NCI-H510A treated with DMSO at 0.1 percent for 48 hours (cell line): ENCODE measurements at regions not wholly inside any gene's neighbourhood (a gene's known extent, or its start where the extent isn't known, plus 50 kb on each side); places are given as distances from the start of the nearest gene placed in this dataset.

Source experiments
- DNase-seq: peaks from one replicate; lab custom pipeline; 2025; lab: John Stamatoyannopoulos, UW

DNA sequence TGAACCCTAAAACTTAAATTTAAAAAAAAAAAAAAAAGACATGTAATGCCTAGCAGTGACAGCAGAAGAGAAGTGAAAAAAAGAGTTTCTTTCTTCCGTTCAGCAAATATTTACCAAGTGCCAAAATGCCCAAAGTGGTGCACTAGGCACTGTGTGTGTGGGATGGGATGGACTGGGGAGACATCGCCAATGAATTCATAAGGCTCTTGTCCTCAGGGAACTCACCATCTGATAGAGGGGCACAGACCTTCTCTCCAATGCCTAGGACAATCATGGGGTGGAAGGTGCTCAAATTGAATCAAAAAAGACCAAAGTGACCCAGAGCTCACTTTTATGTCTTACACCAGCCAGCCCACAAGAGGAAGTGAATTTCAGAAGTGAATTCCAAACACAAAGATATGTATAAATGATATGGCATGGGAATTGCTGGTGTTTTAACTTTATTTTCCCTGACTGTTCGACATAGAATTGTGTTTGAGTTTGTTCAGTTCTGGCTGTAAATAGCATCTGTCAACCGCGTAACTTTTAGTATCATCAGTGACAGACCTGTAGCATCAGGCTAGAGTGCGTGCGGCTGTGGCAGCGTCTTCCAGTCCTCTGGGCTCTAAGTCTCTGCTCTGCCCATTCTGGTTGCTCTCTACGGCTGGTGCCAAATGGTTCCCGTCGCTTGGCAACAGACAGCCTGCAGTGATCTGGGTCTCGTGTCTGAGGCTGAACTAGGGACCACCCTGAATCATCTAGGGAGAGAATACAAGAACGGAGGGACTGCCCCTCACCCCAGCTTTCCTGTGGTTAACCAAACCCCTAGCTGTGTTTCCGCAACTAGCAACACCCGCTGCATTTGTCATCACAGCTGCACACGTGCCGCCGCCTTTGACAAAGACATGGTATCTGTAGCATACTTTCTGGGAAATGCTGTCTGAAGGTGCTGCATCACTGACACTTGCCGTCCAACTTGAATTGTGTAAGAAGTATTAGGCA is 154.0 kb upstream of the THBS1 start:
- no peak for DNase-seq

- DNase-seq: no peak
These were observed 153.2 kb upstream of the THBS1 start for GRCh38 chr15:39427705-39428104.

DNA sequence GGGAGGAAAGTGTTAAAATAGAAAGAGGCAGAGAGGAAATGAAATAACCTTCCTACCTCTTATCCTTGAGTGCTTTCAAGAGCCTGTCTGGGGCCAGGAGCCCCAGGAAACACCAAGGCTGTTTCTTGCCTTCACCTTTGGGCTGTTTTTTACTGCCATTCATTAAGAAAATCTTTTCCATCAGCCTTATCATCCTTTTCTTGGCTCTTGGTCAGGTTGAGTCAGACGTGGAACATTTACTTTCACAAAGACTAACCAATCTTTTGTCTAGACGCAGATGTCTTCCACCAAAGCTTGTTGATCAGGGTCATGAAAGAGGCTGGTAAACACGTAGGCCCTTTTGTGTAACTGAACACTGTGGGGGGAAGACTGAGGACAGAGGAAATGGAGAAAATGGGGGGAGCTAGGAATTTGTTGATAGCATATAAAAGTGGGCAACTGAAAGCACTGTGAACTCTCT is 151.0 kb upstream of the THBS1 start:
- no peak for DNase-seq

DNA sequence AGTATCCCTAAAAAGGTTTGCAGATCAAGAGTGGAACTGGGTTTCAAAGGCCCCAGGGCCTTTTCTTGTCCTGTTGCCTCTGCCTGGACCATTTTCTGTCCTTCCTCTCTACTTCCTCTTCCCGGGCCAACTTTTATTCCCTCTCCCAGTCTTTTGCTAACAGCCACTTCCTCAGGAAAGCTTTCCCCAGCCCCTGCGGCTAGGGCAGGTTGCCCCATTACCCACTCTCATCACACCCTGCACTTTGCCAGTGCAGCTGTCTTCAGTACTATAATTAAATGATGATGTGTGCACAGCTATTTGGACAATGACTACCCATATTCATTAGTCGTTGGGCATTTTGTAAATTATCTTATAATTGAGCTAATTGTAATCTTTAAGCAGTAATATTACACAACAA is 150.5 kb upstream of the THBS1 start:
- no peak for DNase-seq

DNA sequence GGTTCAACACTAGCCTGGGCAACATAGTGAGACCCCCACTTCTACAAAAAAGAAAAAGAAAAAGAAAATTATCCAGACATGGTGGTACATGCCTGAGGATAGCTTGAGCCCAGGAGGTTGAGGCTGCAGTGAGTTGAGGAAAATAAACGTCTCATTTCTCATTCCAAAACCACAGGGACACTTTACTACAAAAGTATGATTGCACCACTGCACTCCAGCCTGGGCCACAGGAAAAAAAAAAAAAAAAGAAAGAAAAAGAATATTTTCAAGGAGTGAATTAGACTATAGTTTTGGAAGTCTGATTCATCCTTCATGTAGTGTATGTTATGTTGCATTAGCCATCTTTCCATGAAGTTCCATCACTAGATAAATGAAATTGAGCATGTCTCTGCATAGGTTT is 149.5 kb upstream of the THBS1 start:
- DNase-seq: no peak

- no peak for DNase-seq
These were observed 148.9 kb upstream of the THBS1 start for GRCh38 chr15:39432026-39432425.

DNA sequence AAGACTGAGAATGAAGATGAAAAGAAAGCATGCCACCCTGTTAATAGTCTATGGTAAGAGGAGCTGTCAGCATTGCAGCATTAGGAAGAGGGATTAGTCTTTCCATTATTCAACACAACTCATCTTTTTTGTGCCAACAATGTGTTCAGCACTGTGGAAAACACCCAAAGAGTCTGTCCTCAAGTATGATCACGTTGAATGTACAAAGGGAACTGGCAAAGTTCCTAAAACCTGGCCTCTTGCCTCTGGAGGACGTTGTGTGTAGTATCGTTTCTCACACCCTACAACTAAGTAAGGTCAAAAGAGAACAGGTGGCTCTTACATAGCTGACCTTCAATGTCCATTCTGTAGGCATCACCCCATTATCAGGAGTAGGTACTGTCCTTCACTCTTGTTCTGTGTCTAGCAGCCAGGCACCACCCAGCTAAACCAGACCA is 147.9 kb upstream of the THBS1 start:
- no peak for DNase-seq

DNA sequence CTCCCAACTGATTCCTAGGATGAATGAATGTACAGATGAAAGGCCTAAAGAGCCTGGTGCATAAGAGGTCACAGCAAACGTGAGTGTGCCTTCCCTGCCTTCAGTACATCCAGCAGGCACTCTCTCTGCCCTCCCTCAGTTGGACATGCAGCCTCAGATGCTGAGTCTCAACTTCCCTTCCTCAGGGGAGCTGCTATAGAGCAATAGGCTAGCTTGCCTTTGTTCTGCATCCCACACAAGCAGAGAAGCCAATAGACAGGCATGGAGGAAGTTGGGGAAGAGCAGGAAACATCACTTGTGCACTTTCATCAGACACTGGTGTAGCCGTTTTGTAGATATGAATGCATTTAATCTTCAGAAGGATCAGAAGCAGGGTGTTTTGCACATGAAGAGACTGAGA is 147.5 kb upstream of the THBS1 start:
- no peak for DNase-seq

GRCh38 chr15:39434163-39434562 is 146.7 kb upstream of the THBS1 start:
- no peak for DNase-seq

DNA sequence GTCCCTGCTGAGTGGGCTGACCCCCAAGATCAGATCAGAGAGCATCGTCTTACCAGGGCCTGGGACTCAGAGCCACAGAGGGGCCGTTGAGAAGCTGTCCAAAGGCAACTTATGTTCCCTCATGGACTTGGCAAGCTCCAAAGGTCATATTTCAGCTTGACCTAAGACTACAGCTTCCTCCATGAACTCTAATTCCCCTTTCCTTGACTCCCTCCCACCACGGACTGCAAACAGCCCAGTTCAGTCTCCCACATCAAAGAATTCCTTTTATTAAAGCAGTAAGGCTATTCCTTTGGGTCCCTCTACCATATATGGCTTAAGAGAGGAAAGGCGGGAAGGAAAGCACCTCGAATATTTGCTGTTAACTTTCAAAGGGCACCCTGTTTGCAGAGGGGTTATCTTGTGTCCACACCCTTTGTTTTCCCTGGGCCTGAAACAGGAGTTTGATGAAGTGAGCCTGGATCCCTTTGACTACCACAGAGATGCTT is 146.1 kb upstream of the THBS1 start:
- no peak for DNase-seq

DNA sequence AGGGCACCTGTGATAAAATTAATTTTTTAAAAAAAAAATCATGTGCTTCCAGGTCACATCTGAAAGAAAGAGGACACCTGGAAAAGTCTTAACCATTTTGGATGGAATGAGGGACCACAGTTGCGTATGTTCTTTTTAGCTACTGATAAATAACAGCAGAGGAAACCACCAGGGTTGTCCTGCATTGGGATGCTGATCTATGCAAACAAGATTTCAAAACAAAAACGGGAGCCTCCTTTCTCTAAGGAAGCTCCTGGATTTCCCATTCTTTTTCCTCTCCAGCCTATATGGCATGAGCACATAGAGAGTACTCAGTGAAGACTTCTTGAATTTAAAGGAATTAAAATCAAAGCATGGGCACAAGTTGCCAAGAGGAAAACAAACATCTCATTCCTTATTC is 145.6 kb upstream of the THBS1 start:
- DNase-seq: no peak

GRCh38 chr15:39438260-39438659 is 142.6 kb upstream of the THBS1 start:
- DNase-seq: no peak

DNA sequence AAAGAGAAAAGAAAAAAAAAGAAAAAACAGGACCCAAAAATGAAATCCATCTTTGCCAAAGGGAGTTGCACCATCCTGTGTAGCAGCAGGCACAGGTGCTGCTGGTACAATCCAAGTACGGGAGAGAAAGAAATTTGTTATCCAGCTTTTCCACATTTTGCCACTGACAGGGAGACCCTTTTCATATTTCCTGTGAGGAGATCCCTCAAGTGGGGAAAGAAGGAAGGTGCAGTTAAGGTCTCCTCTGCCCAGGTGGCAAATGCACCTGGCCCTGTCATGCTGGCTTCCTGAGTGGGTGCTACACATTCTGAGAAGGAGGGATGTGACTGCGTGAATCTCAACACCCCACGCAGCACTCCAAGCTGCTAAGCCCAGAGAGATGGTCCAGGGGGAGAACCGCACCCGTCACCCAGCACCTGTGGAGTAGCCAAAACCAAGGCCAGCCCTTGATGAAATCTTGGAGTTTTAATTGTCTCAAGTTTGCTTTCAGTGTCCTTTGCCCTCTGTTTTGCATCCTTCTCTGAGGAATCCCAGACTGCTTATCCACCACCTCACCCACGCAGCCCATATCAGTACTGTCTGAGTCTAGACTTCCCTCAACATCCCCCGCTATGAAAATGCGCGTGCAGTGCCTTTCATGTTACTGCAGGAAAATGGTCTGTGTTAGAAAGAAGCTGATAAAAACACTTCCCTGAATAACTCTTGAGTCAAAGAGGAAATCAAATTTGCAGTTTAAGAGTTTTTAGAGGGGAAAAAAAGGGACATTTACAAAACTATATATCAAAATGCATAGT is 141.9 kb upstream of the THBS1 start:
- DNase-seq: peak; percentile 5

- DNase-seq: no peak
These were observed 138.0 kb upstream of the THBS1 start for GRCh38 chr15:39442898-39443297.

GRCh38 chr15:39443659-39444219 is 137.1 kb upstream of the THBS1 start:
- DNase-seq: no peak

- DNase-seq: no peak
These were observed 136.0 kb upstream of the THBS1 start for GRCh38 chr15:39444735-39445470.

- DNase-seq: no peak
These were observed 134.9 kb upstream of the THBS1 start for GRCh38 chr15:39445931-39446330.

- DNase-seq: no peak
These were observed 133.5 kb upstream of the THBS1 start for GRCh38 chr15:39447346-39447745.

- no peak for DNase-seq
These were observed 133.0 kb upstream of the THBS1 start for GRCh38 chr15:39447881-39448280.

DNA sequence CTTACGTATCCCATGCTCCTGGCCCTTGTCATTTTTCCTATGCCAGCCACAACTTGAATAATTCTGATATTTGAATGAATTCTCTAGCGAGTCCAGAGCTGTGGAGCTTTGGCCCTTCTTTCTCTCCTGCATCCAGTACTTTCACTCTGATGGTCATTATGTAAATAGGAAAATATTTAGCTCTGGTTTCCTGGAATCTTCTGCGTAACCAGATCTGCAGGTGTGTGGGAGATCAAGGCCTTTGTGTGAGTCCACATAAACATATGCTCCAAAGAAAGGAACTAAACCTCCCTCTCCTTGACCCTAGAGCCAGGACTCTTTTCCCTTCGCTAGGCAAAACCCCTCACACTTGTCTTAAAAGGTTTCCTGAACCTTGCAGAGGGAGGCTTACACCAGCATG is 132.5 kb upstream of the THBS1 start:
- DNase-seq: peak; percentile 44

DNA sequence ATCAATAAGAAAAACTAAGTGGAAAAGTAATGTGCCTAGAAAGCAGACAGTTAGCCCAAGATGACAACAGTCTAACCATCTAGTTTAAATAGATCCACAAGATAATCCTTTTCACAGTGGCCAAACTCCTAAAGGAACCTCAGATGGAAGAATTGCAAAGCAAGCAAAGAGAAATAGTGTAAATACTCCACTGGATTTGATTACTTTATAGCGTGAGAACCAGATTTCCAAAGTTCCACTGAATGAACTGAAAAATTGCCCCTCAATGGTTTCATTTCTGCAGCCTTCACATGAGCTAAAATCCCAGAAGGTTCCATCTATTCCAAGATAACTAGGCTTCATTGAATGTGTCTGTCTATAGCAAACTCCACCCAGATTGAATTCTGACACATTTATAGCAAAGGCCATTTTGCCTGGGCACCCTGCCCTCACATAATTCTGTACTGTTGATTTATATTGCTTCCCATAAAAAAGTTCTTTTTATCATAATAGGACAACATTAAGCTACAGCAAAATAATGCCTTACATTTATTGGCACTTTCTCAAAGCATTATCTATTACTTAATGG is 129.7 kb upstream of the THBS1 start:
- DNase-seq: no peak
